GM21390 (cell line): ENCODE measurements at regions not wholly inside any gene's neighbourhood (a gene's known extent, or its start where the extent isn't known, plus 50 kb on each side); places are given as distances from the start of the nearest gene placed in this dataset.

Experiments used
- ATAC-seq: cut with Tn5 transposase; IDR thresholded peaks from one replicate; pipeline ENCODE4 v1.9.1; 2021; ENCODE audit not compliant: unreplicated experiment

GRCh38 chr12:83866477-83866876, 1046.1 kb downstream of the SLC6A15 start:
- ATAC-seq: no peak

GRCh38 chr12:83865431-83865830, 1047.2 kb downstream of the SLC6A15 start:
- ATAC-seq: no peak

GRCh38 chr12:83864054-83864453, 1048.5 kb downstream of the SLC6A15 start:
- no peak for ATAC-seq

GRCh38 chr12:83859021-83859420, 1053.6 kb downstream of the SLC6A15 start:
- ATAC-seq: no peak

- ATAC-seq: no peak
Observed at GRCh38 chr12:83856803-83857202, 1055.8 kb downstream of the SLC6A15 start.

- no peak for ATAC-seq
Observed at GRCh38 chr12:83850531-83850930, 1062.1 kb downstream of the SLC6A15 start.

GRCh38 chr12:83848702-83849101, 1063.9 kb downstream of the SLC6A15 start:
- ATAC-seq: no peak

GRCh38 chr12:83843541-83843940, 1069.1 kb downstream of the SLC6A15 start:
- ATAC-seq: no peak

- no peak for ATAC-seq
Observed at GRCh38 chr12:83841620-83842019, 1071.0 kb downstream of the SLC6A15 start.

- ATAC-seq: no peak
Observed at GRCh38 chr12:83827860-83828259, 1084.7 kb downstream of the SLC6A15 start.

- ATAC-seq: no peak
Observed at GRCh38 chr12:83827193-83827592, 1085.4 kb downstream of the SLC6A15 start.

GRCh38 chr12:83826112-83826511, 1086.5 kb downstream of the SLC6A15 start:
- ATAC-seq: peak; percentile 64

GRCh38 chr12:83823386-83824045, 1089.1 kb downstream of the SLC6A15 start:
- ATAC-seq: peak; percentile 86

GRCh38 chr12:83821967-83822366, 1090.6 kb downstream of the SLC6A15 start:
- ATAC-seq: no peak

GRCh38 chr12:83818881-83819280, 1093.7 kb downstream of the SLC6A15 start:
- no peak for ATAC-seq

GRCh38 chr12:83817730-83818129, 1094.9 kb downstream of the SLC6A15 start:
- no peak for ATAC-seq

- ATAC-seq: no peak
Observed at GRCh38 chr12:83808591-83808990, 1104.0 kb downstream of the SLC6A15 start.

- no peak for ATAC-seq
Observed at GRCh38 chr12:83807871-83808270, 1104.7 kb downstream of the SLC6A15 start.

GRCh38 chr12:83805873-83806272, 1106.7 kb downstream of the SLC6A15 start:
- ATAC-seq: no peak

GRCh38 chr12:83805156-83805772, 1107.3 kb downstream of the SLC6A15 start:
- ATAC-seq: no peak

GRCh38 chr12:83801972-83802371, 1110.6 kb downstream of the SLC6A15 start:
- no peak for ATAC-seq

GRCh38 chr12:83800022-83800421, 1112.6 kb downstream of the SLC6A15 start:
- ATAC-seq: no peak

- no peak for ATAC-seq
Observed at GRCh38 chr12:83796531-83796930, 1109.8 kb downstream of the TMTC2 start.
